GM12874 (cell line): ENCODE measurements at regions not wholly inside any gene's neighbourhood (a gene's known extent, or its start where the extent isn't known, plus 50 kb on each side); places are given as distances from the start of the nearest gene placed in this dataset.

Experiments
- CTCF ChIP-seq: IDR thresholded peaks from 2 replicates; pipeline ENCODE4 v1.5.1; 2011; ENCODE audit warnings: low read depth, mild to moderate bottlenecking, control low read depth, low read length, moderate library complexity; ENCODE audit not compliant: insufficient read depth

DNA sequence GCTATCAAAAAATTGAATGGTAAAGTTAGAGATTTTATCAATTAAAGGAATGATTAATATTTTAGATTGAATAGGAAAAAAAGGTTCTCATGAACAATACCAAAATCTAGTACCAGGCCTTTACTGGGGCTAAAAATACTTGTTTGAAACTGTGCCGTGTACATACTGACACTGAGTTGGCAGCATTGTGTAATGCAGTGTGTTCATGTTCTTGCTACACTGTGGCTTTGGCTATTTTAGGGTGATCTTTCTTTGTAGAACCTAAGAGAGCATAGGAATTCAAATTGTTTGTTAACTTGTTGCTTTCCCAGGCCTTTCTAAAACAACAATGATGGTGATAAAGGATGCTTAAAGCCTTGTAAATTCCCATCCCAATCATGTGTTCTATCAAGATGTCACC lies 80.9 kb downstream of the KIF4B start:
- no peak for TF ChIP-seq CTCF

DNA sequence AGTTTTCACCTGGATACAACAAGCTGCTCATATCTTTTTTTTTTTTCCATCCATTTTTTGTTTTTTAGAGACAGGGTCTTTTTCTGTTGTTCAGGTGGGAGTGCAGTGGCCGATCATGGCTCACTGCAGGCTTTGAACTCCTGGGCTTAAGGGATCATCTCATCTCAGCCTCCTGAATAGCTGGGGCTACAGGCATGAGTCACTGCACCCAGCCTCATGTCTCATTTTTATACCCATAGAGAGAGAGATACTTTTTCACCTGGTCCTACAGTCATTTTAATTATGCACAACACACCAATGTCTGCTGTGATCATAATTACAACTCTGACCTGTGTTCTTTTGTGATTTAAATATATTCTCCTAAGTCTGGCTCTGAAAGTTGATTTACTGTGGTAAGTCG lies 84.4 kb downstream of the KIF4B start:
- TF ChIP-seq CTCF = no peak

GRCh38 chr5:155098433-155098832 lies 84.9 kb downstream of the KIF4B start:
- no peak for TF ChIP-seq CTCF

DNA sequence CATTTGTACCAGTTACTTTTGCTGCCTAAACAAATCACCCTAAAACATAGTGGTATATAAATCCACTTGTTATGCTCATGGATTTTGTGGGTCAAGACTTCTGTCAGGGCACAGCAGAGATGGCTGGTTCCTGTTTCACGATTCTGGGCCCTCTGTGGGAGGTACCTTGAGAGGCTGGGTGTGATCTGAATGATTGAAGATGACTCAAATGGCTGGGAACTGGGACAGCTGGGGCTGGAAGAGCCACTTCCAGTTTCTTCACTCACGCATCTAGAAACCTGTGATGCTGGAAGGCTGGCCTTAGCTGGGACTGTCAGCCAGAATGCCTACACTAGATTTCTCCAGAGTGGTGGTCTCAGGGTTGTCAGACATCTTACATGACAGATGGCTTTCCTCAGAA lies 88.1 kb downstream of the KIF4B start:
- TF ChIP-seq CTCF = no peak

DNA sequence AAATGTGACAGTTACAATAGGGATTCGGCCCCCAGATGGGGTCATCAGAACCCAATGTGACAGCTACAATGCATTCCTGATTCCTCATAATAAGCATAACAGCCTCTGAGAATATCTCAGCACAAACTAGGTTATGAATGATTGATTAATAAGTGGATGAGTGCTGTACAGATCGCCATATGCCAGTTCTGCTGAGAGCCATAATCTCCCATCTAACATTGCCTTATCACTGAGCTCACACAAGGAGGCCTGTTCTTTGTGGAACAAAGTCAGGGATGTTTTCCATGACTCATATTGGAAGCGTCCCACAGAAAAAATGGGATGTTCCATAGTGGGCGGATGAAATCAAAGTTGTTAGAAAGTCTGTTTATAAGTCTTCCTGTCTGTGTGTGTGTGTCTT lies 89.6 kb downstream of the KIF4B start:
- TF ChIP-seq CTCF = no peak

DNA sequence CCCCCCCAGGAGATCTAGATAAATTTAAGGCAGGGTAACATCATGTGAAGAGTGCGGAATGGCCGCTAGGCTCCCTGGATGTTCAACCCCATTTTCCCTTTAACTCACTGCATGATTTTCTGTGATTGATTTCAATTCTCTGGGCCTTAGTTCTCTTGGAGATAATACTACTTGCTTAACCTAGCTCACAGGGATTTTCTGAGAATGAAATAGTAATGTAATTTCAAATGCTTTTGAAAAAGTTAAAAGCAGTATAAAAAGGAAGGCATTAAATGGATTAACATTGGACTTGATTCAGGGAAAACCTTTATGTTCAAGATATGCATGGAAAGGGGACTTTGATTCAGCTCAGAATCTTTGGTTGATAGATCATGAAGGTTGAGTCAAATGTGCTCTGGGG lies 90.9 kb downstream of the KIF4B start:
- no peak for TF ChIP-seq CTCF

- TF ChIP-seq CTCF = no peak
These were observed 92.7 kb downstream of the KIF4B start for GRCh38 chr5:155106221-155106620.

DNA sequence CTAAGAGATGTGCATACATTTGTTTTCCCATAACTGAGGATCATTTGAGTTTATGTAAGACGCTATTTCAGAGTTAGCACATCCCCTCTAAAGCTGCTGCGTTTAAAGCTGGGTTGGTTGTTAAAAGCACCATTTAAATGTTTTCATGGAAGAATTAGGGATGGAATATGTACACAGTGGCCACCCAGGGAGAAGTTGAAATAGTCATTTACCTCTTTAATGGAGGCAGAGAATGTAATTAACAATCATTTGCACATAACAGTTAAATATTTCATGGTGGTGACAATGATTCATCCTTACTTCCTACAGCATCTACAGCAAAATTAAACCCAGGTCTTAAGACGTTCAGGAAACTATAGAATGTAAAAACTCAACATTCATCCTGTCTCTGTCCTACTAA lies 100.3 kb downstream of the KIF4B start:
- no peak for TF ChIP-seq CTCF
